ENCODE measurements at regions not wholly inside any gene's neighbourhood (a gene's known extent, or its start where the extent isn't known, plus 50 kb on each side); places are given as distances from the start of the nearest gene placed in this dataset.

DNA sequence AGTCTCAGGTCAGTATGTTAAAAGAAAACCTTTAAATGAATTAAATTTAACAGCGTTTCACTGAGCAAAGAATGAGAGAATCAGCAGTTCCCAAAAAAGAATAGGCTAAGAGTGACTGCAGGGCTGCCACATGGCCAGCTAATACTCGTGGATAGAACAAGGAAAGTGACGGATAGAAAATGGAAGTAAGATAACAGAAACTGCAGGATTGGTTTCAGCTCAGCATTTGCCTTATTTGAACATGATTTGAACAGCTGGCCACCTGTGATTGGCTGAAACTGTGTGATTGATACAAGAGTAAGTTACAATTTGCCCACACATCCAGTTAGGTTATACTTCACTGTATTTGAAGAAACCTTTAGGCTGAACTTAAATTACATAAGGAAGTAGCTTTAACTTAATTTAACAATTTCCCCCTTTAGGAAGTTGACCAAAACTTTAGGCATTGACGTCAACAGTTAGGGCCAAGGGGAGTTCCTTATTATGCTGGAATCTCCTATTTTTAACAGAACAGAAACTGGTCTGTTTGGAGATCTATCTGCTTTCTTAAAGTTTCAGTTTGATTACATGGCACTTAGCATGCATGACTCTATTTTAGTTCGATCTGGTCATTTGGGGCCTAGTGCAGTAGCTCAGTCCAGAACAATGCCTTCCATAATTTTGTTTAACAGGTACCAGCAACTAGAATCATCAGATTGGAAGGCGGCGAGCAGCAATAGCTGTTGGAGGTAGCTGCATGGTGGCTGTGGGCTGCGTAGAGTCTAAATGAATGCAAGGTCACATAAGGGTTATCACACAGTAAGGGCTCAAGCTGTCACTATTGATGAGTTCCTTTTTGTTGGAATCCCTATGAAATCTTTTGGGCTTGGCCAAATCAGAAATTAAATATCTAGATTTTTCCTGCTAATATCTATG lies 143.4 kb downstream of the TRIM43 start:
- no peak for TF ChIP-seq ELF1 (IDR thresholded peaks at IDR 0.05)
- TF ChIP-seq EZH2phosphoT487 (IDR thresholded peaks at IDR 0.05; ENCODE audit: borderline replicate concordance, low read depth), result no peak
- TF ChIP-seq JUND (IDR thresholded peaks at IDR 0.05), result no peak
- TF ChIP-seq, protein P1, sequence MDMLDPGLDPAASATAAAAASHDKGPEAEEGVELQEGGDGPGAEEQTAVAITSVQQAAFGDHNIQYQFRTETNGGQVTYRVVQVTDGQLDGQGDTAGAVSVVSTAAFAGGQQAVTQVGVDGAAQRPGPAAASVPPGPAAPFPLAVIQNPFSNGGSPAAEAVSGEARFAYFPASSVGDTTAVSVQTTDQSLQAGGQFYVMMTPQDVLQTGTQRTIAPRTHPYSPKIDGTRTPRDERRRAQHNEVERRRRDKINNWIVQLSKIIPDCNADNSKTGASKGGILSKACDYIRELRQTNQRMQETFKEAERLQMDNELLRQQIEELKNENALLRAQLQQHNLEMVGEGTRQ (IDR thresholded peaks at IDR 0.05; ENCODE audit: borderline replicate concordance, low read depth, low read length), result no peak
- TF ChIP-seq FOXJ3 (CRISPR knock-in tag; IDR thresholded peaks at IDR 0.05), result no peak
- TF ChIP-seq, protein P2, sequence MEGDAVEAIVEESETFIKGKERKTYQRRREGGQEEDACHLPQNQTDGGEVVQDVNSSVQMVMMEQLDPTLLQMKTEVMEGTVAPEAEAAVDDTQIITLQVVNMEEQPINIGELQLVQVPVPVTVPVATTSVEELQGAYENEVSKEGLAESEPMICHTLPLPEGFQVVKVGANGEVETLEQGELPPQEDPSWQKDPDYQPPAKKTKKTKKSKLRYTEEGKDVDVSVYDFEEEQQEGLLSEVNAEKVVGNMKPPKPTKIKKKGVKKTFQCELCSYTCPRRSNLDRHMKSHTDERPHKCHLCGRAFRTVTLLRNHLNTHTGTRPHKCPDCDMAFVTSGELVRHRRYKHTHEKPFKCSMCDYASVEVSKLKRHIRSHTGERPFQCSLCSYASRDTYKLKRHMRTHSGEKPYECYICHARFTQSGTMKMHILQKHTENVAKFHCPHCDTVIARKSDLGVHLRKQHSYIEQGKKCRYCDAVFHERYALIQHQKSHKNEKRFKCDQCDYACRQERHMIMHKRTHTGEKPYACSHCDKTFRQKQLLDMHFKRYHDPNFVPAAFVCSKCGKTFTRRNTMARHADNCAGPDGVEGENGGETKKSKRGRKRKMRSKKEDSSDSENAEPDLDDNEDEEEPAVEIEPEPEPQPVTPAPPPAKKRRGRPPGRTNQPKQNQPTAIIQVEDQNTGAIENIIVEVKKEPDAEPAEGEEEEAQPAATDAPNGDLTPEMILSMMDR (IDR thresholded peaks at IDR 0.05), result no peak
- TF ChIP-seq POLR2AphosphoS5 (IDR thresholded peaks at IDR 0.05; ENCODE audit: low read depth, low read length), result no peak
- TF ChIP-seq NFIC (IDR thresholded peaks at IDR 0.05; ENCODE audit: borderline replicate concordance), result no peak
- TF ChIP-seq, protein P3, sequence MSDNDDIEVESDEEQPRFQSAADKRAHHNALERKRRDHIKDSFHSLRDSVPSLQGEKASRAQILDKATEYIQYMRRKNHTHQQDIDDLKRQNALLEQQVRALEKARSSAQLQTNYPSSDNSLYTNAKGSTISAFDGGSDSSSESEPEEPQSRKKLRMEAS (IDR thresholded peaks at IDR 0.05; ENCODE audit: low read depth), result peak; percentile 47; the same call in 1 of the 2 replicates
- no peak for TF ChIP-seq GABPA (IDR thresholded peaks at IDR 0.05; ENCODE audit: low read depth)
- TF ChIP-seq NRF1 (IDR thresholded peaks at IDR 0.05; ENCODE audit: low read depth, low read length), result no peak
- TF ChIP-seq TEAD4 (IDR thresholded peaks at IDR 0.05; ENCODE audit: borderline replicate concordance, insufficient read depth), result no peak
